ENCODE measurements at regions not wholly inside any gene's neighbourhood (a gene's known extent, or its start where the extent isn't known, plus 50 kb on each side); places are given as distances from the start of the nearest gene placed in this dataset.

DNA sequence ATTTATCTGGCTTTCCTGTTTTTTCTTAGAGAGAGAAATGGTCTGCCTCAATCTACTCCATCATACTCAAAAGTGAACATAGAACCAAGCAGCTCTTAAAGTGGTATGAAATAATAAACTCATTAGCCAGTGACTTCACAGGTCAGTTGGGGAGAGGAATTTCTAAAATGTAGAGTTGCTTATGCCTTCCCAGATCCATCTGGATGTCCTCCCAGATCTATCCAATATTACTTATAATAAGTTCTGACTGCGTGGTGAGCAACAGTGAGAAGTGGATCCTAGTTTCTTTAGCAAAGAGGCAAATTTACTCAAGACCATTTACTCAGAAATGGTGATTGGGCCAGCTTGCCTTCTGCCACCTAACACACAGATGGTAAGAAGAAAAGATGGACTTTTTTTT is 748.0 kb downstream of the PCDH18 start (continued):
- TF ChIP-seq, protein P1, sequence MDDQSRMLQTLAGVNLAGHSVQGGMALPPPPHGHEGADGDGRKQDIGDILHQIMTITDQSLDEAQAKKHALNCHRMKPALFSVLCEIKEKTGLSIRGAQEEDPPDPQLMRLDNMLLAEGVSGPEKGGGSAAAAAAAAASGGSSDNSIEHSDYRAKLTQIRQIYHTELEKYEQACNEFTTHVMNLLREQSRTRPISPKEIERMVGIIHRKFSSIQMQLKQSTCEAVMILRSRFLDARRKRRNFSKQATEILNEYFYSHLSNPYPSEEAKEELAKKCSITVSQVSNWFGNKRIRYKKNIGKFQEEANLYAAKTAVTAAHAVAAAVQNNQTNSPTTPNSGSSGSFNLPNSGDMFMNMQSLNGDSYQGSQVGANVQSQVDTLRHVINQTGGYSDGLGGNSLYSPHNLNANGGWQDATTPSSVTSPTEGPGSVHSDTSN (IDR thresholded peaks at IDR 0.05): no peak

DNA sequence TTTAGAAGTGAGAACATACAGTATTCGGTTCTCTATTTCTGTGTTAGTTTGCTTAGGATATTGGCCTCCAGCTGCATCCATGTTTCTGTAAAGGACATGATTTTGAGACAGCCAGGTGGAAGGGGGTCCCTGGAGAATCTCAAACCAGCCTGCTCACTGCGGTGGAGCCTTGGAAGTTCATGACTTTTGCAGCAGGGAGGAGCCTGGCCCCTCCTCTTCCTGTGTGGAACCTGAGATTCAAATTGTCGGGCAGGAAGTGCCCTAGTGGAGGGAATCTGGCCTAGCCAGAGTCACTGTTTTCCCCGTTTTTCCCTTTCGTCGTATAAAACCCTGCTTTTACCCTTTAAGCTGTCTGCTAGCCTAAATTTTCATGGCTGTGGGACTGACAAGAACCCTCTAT is 762.6 kb downstream of the PCDH18 start:
- Histone ChIP-seq H3K27ac (no peak overlapping the region), H3K4me2 (no peak overlapping the region), H3K4me1 (no peaks in the 10 kb centered on the region), H3K4me3 (no peak overlapping the region), H3K9me3 (no peaks in the 10 kb centered on the region)
- POLR2A ChIA-PET: no interaction called here
- TF ChIP-seq KDM5A (IDR thresholded peaks at IDR 0.05): no peak
- TF ChIP-seq CHD4 (IDR thresholded peaks at IDR 0.05; ENCODE audit: borderline replicate concordance): no peak
- TF ChIP-seq HEYL (CRISPR knock-in tag; IDR thresholded peaks at IDR 0.05): no peak
- no peak for TF ChIP-seq HDAC2 (IDR thresholded peaks at IDR 0.05)
- no peak for TF ChIP-seq FOXS1 (CRISPR knock-in tag; IDR thresholded peaks at IDR 0.05)
- TF ChIP-seq, protein P2, sequence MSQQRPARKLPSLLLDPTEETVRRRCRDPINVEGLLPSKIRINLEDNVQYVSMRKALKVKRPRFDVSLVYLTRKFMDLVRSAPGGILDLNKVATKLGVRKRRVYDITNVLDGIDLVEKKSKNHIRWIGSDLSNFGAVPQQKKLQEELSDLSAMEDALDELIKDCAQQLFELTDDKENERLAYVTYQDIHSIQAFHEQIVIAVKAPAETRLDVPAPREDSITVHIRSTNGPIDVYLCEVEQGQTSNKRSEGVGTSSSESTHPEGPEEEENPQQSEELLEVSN (IDR thresholded peaks at IDR 0.05; ENCODE audit: borderline replicate concordance, low read depth): no peak
- TF ChIP-seq, protein P3, sequence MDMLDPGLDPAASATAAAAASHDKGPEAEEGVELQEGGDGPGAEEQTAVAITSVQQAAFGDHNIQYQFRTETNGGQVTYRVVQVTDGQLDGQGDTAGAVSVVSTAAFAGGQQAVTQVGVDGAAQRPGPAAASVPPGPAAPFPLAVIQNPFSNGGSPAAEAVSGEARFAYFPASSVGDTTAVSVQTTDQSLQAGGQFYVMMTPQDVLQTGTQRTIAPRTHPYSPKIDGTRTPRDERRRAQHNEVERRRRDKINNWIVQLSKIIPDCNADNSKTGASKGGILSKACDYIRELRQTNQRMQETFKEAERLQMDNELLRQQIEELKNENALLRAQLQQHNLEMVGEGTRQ (IDR thresholded peaks at IDR 0.05): no peak
- no peak for TF ChIP-seq PHF8 (IDR thresholded peaks at IDR 0.05; ENCODE audit: borderline replicate concordance, low read depth)
- no peak for TF ChIP-seq ZNF302 (CRISPR knock-in tag; IDR thresholded peaks at IDR 0.05)
- no peak for TF ChIP-seq TP53 (CRISPR knock-in tag; IDR thresholded peaks at IDR 0.05)
- no peak for TF ChIP-seq SMC3 (IDR thresholded peaks at IDR 0.05)
- TF ChIP-seq, protein P4, sequence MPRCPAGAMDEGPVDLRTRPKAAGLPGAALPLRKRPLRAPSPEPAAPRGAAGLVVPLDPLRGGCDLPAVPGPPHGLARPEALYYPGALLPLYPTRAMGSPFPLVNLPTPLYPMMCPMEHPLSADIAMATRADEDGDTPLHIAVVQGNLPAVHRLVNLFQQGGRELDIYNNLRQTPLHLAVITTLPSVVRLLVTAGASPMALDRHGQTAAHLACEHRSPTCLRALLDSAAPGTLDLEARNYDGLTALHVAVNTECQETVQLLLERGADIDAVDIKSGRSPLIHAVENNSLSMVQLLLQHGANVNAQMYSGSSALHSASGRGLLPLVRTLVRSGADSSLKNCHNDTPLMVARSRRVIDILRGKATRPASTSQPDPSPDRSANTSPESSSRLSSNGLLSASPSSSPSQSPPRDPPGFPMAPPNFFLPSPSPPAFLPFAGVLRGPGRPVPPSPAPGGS (IDR thresholded peaks at IDR 0.05): no peak
- TF ChIP-seq MYC (IDR thresholded peaks at IDR 0.05; ENCODE audit: borderline replicate concordance, low read length): no peak
- no peak for TF ChIP-seq MAFK (IDR thresholded peaks at IDR 0.05; ENCODE audit: partially characterized antibody)
- DNase-seq (ENCODE audit: low read depth in 1 of 2, low spot score in 1 of 2) (no peak), FAIRE-seq (no peak), ATAC-seq (no peak)
- 50% methylated on average over 5 of the region's 6 CpGs for WGBS (ENCODE audit: missing lambda C conversion rate)
- CTCF ChIA-PET: no interaction called here

DNA sequence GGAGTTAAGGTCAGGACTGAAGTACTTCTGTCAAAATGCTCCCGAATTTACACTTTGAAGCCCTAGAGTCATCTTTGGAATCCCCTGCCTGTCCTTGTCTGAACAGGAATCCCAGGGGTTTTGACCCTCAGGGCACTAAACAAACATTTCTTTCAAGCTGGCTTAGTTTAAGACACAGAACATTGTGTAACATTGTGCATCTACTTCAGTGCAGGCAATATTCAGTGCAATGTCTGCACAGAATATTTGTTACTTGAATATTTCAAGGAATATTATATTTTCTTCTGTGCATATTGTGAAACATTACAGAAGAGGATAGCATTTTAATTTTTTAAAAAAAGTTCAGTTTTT is 763.4 kb downstream of the PCDH18 start:
- CTCF ChIA-PET: no interaction called here
- POLR2A ChIA-PET: no interaction called here
- no peak overlapping the region for H3K4me2 ChIP-seq
- no peak for ATAC-seq
- no peak overlapping the region for H3K4me3 ChIP-seq
- no peak for FAIRE-seq
- no peaks in the 10 kb centered on the region for H3K9me3 ChIP-seq
- no peak overlapping the region for H3K27ac ChIP-seq
- TF ChIP-seq HEYL (CRISPR knock-in tag; IDR thresholded peaks at IDR 0.05): no peak
- TF ChIP-seq FOSB (CRISPR knock-in tag; IDR thresholded peaks at IDR 0.05): no peak
- no peak for TF ChIP-seq CBX2 (IDR thresholded peaks at IDR 0.05; ENCODE audit: borderline replicate concordance, low read depth)
- no peak for TF ChIP-seq ZNF302 (CRISPR knock-in tag; IDR thresholded peaks at IDR 0.05)
- TF ChIP-seq, protein P5, sequence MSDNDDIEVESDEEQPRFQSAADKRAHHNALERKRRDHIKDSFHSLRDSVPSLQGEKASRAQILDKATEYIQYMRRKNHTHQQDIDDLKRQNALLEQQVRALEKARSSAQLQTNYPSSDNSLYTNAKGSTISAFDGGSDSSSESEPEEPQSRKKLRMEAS (IDR thresholded peaks at IDR 0.05): no peak
- TF ChIP-seq RNF2 (IDR thresholded peaks at IDR 0.05; ENCODE audit: borderline replicate concordance, low read depth): no peak
- TF ChIP-seq EP300 (IDR thresholded peaks at IDR 0.05): no peak
- TF ChIP-seq, protein P6, sequence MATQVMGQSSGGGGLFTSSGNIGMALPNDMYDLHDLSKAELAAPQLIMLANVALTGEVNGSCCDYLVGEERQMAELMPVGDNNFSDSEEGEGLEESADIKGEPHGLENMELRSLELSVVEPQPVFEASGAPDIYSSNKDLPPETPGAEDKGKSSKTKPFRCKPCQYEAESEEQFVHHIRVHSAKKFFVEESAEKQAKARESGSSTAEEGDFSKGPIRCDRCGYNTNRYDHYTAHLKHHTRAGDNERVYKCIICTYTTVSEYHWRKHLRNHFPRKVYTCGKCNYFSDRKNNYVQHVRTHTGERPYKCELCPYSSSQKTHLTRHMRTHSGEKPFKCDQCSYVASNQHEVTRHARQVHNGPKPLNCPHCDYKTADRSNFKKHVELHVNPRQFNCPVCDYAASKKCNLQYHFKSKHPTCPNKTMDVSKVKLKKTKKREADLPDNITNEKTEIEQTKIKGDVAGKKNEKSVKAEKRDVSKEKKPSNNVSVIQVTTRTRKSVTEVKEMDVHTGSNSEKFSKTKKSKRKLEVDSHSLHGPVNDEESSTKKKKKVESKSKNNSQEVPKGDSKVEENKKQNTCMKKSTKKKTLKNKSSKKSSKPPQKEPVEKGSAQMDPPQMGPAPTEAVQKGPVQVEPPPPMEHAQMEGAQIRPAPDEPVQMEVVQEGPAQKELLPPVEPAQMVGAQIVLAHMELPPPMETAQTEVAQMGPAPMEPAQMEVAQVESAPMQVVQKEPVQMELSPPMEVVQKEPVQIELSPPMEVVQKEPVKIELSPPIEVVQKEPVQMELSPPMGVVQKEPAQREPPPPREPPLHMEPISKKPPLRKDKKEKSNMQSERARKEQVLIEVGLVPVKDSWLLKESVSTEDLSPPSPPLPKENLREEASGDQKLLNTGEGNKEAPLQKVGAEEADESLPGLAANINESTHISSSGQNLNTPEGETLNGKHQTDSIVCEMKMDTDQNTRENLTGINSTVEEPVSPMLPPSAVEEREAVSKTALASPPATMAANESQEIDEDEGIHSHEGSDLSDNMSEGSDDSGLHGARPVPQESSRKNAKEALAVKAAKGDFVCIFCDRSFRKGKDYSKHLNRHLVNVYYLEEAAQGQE (IDR thresholded peaks at IDR 0.05): no peak
- TF ChIP-seq, protein P7, sequence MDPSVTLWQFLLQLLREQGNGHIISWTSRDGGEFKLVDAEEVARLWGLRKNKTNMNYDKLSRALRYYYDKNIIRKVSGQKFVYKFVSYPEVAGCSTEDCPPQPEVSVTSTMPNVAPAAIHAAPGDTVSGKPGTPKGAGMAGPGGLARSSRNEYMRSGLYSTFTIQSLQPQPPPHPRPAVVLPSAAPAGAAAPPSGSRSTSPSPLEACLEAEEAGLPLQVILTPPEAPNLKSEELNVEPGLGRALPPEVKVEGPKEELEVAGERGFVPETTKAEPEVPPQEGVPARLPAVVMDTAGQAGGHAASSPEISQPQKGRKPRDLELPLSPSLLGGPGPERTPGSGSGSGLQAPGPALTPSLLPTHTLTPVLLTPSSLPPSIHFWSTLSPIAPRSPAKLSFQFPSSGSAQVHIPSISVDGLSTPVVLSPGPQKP (IDR thresholded peaks at IDR 0.05; ENCODE audit: low read depth, low read length): no peak
- no peak for DNase-seq (ENCODE audit: low read depth in 1 of 2, low spot score in 1 of 2)
- H3K4me1 ChIP-seq: no peaks in the 10 kb centered on the region
- WGBS (ENCODE audit: missing lambda C conversion rate): 0% methylated on average over 1 of the region's 1 CpG

Measured in A549 (cell line).